GM20000 (cell line): ENCODE measurements at regions not wholly inside any gene's neighbourhood (a gene's known extent, or its start where the extent isn't known, plus 50 kb on each side); places are given as distances from the start of the nearest gene placed in this dataset.

Experiments used
- DNase-seq: peaks from one replicate; pipeline ENCODE4 v3.0.0; 2012; ENCODE audit warnings: low spot score
- CTCF ChIP-seq: IDR thresholded peaks from 2 replicates; pipeline ENCODE4 v1.5.1; 2012; ENCODE audit warnings: mild to moderate bottlenecking, control low read depth; ENCODE audit errors: extremely low read depth, missing control alignments

GRCh38 chr10:3533296-3533695, 251.7 kb downstream of the KLF6 start:
- no peak for TF ChIP-seq CTCF
- DNase-seq: no peak

GRCh38 chr10:3532644-3533043, 252.4 kb downstream of the KLF6 start:
- no peak for TF ChIP-seq CTCF
- no peak for DNase-seq

DNA sequence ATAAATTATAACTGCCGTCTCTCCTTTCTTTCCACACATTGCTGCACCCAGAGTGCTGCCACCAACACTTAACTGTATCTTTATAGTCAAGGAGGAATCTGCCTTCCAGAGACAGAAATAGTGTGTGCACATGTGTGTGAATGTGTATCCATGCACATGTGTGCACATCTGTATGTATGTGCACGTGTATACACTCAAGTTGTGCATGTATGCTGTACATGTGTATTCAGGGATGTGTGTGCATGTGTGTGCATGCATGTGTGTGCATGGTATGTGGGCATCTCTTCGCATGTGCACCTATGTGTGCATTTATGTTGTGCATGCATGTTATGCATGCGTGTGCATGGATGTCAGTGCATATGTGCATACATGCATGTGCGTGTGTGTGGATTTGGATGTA, 253.3 kb downstream of the KLF6 start:
- no peak for TF ChIP-seq CTCF
- no peak for DNase-seq

DNA sequence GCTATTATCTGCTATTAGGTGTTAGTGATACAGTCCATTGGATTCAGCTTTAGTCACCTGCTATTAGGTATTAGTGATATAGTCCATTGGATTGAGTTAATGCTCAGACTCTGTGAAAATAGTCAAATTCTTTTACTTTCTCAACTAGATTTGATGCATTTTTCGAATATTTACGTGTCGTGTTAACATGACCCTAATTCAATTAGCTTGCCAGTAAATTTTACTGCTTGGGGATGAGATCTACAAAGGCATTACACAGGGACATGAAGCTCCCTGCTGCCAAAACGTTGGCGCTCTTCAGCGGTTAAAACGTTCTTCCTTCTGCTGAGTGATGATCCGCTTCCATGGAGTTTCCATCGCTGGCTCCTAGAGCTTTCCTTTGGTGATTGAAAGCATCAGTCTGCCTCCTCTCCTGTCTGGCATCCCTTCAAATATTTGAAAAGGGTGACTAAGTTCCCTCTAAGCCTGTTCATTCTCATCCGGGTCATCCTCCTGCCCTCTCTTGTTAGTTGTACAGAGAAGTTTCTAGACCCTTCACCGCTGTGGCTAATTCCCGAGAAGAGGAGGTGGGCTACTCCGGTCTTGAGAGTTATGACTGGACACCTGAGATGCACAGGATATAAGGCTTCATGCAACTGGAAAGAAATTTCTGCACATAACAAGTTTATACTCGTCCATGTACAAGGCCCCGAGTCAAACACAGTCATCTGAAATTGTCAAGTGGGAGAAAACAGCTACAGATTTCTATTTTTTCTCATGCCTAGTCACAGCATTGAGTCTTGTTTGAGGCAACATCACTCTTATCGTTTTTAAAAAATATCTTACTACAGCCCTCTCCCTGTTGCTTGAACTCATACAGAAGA, 254.0 kb downstream of the KLF6 start:
- no peak for TF ChIP-seq CTCF
- no peak for DNase-seq

DNA sequence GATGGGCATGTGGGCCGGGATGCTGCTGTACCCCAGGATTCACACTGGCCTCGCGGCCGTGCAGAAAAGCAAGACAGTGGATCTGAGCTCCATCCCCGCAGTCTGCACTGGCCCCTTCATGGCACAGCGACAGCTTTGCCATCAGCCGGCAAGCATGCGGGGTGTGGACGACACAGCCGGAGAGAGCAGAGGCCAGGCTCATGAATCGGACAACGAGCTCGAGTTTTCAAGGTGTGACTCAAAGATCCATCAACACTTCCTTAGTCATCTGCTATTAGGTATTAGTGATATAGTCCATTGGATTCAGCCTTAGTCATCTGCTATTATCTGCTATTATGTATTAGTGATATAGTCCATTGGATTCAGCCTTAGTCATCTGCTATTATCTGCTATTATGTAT, 254.7 kb downstream of the KLF6 start:
- DNase-seq: no peak
- no peak for TF ChIP-seq CTCF

- DNase-seq: no peak
- no peak for TF ChIP-seq CTCF
These were observed 255.3 kb downstream of the KLF6 start for GRCh38 chr10:3529691-3530090.

DNA sequence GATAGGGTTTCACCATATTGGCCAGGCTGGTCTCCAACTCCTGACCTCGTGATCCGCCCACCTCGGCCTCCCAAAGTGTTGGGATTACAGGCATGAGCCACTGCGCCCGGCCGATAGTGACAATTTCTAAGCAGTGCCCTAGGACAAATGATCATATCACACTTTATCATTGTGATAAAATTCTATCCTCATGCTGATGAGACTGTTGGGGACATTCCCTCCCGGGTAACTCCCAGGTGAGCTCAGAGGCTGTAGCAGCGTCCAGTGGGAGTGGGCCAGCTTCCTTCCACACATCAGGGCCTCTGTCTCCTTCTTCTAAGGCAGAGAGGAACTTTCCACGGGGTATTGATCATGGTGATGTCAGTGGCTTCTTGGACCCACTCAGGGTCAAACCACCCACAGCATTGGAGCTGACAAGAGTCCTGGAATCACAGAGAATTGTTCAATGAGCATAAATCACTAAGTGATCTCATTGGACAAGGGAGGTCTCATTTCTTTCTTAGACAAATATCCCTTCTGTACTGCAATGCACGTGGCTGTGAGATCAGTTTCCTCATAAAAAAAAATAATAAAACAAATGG, 256.1 kb downstream of the KLF6 start:
- TF ChIP-seq CTCF: no peak
- DNase-seq: no peak
